IMR-90 (cell line): ENCODE measurements at regions not wholly inside any gene's neighbourhood (a gene's known extent, or its start where the extent isn't known, plus 50 kb on each side); places are given as distances from the start of the nearest gene placed in this dataset.

ENCODE experiments used
- ATAC-seq: fragments of 200-7000 bp; cut with Tn5 transposase; 2 replicates; pipeline ENCODE4 v1.9.1; 2020; ENCODE audit warnings: low read depth, mild to moderate bottlenecking, moderate library complexity
- BruUV-seq: library from RNA; stranded (reverse); fragments of 400-500 nt; replicated peaks from 2 replicates; lab custom pipeline; 2021; lab: Mats Ljungman, UMichigan
- CTCF ChIA-PET: fragments of 300-600 bp; formaldehyde crosslinking; extraction: SDS; loops from one replicate; lab custom pipeline; 2021; ENCODE audit warnings: antibody characterized with exemption; lab: Yijun Ruan, JAX
- POLR2A ChIA-PET: fragments of 300-600 bp; sonication (Branson Sonifier 250); formaldehyde crosslinking; loops from one replicate; lab custom pipeline; 2022; ENCODE audit warnings: antibody characterized with exemption; ENCODE audit not compliant: unreplicated experiment; lab: Charles Lee
- DNase-seq: peaks from one replicate; pipeline ENCODE4 v3.0.0; 2013
- H2AFZ ChIP-seq: replicated peaks from 2 replicates; pipeline ENCODE3; 2013; ENCODE audit warnings: low read length, mild to moderate bottlenecking; ENCODE audit not compliant: poor library complexity
- H2AK5ac ChIP-seq: 2 replicates; pipeline ENCODE4 v1.6.1; 2013; ENCODE audit warnings: low read depth, low read length, inconsistent platforms
- H2AK9ac ChIP-seq: replicated peaks from 2 replicates; pipeline ENCODE3; 2013; ENCODE audit warnings: mild to moderate bottlenecking, low read depth, low read length, moderate library complexity; ENCODE audit not compliant: poor library complexity
- H2BK120ac ChIP-seq: 2 replicates; pipeline ENCODE4 v1.6.1; 2013; ENCODE audit warnings: low read depth, low read length, inconsistent platforms
- H2BK15ac ChIP-seq: 3 replicates; pipeline ENCODE4 v1.6.1; 2013; ENCODE audit warnings: low read depth, low read length, inconsistent platforms
- H2BK20ac ChIP-seq: 2 replicates; pipeline ENCODE4 v1.6.1; 2013; ENCODE audit warnings: low read depth, mild to moderate bottlenecking, inconsistent platforms, low read length, moderate library complexity
- H2BK5ac ChIP-seq: 2 replicates; pipeline ENCODE4 v1.6.1; 2013; ENCODE audit warnings: mild to moderate bottlenecking, low read depth, low read length, inconsistent platforms; ENCODE audit not compliant: poor library complexity, severe bottlenecking
- H3K14ac ChIP-seq: replicated peaks from 2 replicates; pipeline ENCODE4 v1.6.1; 2013; ENCODE audit warnings: low read depth, low read length, inconsistent platforms
- H3K18ac ChIP-seq: 2 replicates; pipeline ENCODE4 v1.6.1; 2013; ENCODE audit warnings: low read depth, low read length, control low read depth
- H3K23ac ChIP-seq: 2 replicates; pipeline ENCODE4 v1.6.1; 2013; ENCODE audit warnings: low read depth, low read length, inconsistent platforms
- H3K27ac ChIP-seq: 2 replicates; pipeline ENCODE4 v1.5.1; 2013; ENCODE audit warnings: mild to moderate bottlenecking, control low read depth, low read length; ENCODE audit not compliant: insufficient read depth
- H3K27me3 ChIP-seq: 2 replicates; pipeline ENCODE4 v1.6.1; 2013; ENCODE audit warnings: low read length; ENCODE audit not compliant: control insufficient read depth, insufficient read depth
- H3K36me3 ChIP-seq: 2 replicates; pipeline ENCODE4 v1.6.1; 2013; ENCODE audit warnings: low read length, mixed read lengths; ENCODE audit not compliant: control insufficient read depth, insufficient read depth
- H3K4ac ChIP-seq: 2 replicates; pipeline ENCODE4 v1.6.1; 2013; ENCODE audit warnings: low read depth, low read length, inconsistent platforms
- H3K4me1 ChIP-seq: 2 replicates; pipeline ENCODE4 v1.6.1; 2013; ENCODE audit warnings: low read length, mixed read lengths; ENCODE audit not compliant: control insufficient read depth, insufficient read depth
- H3K4me2 ChIP-seq: 2 replicates; pipeline ENCODE4 v1.6.1; 2013; ENCODE audit warnings: low read depth, mild to moderate bottlenecking, control low read depth, low read length, moderate library complexity
- H3K4me3 ChIP-seq: 2 replicates; pipeline ENCODE4 v1.5.1; 2013; ENCODE audit warnings: low read depth, mild to moderate bottlenecking, control low read depth, low read length, moderate library complexity; ENCODE audit not compliant: insufficient read depth
- H3K56ac ChIP-seq: 2 replicates; pipeline ENCODE4 v1.6.1; 2013; ENCODE audit warnings: low read length, inconsistent platforms; ENCODE audit not compliant: insufficient read depth; ENCODE audit errors: extremely low read depth
- H3K79me1 ChIP-seq, 2 experiments: 2 replicates each; pipeline ENCODE4 v1.6.1; 2013; ENCODE audit warnings: low read length in 2 of 2, inconsistent platforms in 1 of 2, low read depth in 1 of 2
- H3K9ac ChIP-seq: 2 replicates; pipeline ENCODE4 v1.6.1; 2013; ENCODE audit warnings: low read depth, low read length, control low read depth
- H3K9me1 ChIP-seq: 2 replicates; pipeline ENCODE4 v1.6.1; 2013; ENCODE audit warnings: low read length, inconsistent platforms; ENCODE audit not compliant: insufficient read depth
- H3K9me3 ChIP-seq: 2 replicates; pipeline ENCODE4 v1.6.1; 2013; ENCODE audit warnings: low read length; ENCODE audit not compliant: control insufficient read depth, insufficient read depth
- H4K20me1 ChIP-seq: 2 replicates; pipeline ENCODE4 v1.6.1; 2013; ENCODE audit warnings: low read length, inconsistent platforms; ENCODE audit not compliant: insufficient read depth
- H4K5ac ChIP-seq: 2 replicates; pipeline ENCODE4 v1.6.1; 2013; ENCODE audit warnings: mild to moderate bottlenecking, low read depth, low read length, control low read depth
- H4K8ac ChIP-seq, 2 experiments: 2 replicates each; pipeline ENCODE4 v1.6.1; 2013; ENCODE audit warnings: low read depth in 2 of 2, low read length in 2 of 2, control low read depth in 1 of 2, inconsistent platforms in 1 of 2
- H4K91ac ChIP-seq: 2 replicates; pipeline ENCODE4 v1.6.1; 2013; ENCODE audit warnings: low read depth, low read length, inconsistent platforms; ENCODE audit not compliant: insufficient read depth
- CEBPB ChIP-seq: IDR thresholded peaks from 2 replicates; pipeline ENCODE4 v1.6.1; 2012; ENCODE audit warnings: low read depth, low read length, improper control_type of control experiment
- CHD1 ChIP-seq: IDR thresholded peaks from 2 replicates; pipeline ENCODE4 v1.6.1; 2012; ENCODE audit warnings: low read depth, low read length, improper control_type of control experiment
- FOS ChIP-seq: fragments of 150-350 bp; IDR thresholded peaks from 2 replicates; pipeline ENCODE4 v1.6.1; 2016; ENCODE audit warnings: low read depth, low read length
- MAZ ChIP-seq: IDR thresholded peaks from 2 replicates; pipeline ENCODE4 v1.6.1; 2012; ENCODE audit warnings: low read depth, mild to moderate bottlenecking, low read length, improper control_type of control experiment, moderate library complexity, borderline replicate concordance
- WGBS, 2 experiments: methylation state at CpG; one replicate each; pipeline versions ENCODE4 v1.1.5 to v1.1.7; 2013; ENCODE audit warnings: missing lambda C conversion rate in 2 of 2; ENCODE audit not compliant: insufficient read length in 1 of 2; ENCODE audit errors: extremely low coverage in 2 of 2; 5-methylcytosine and 5-hydroxymethylcytosine counted together
- dilution Hi-C: fragments of 300-500 bp; cut with HindIII; formaldehyde crosslinking; loops from one replicate; pipeline ENCODE4 v1.14.3; 2018; ENCODE audit warnings: low sequenced_read_pairs; ENCODE audit not compliant: unreplicated experiment
- in situ Hi-C: fragments of 300-500 bp; cut with MboI; formaldehyde crosslinking; loops from 3 replicates; pipeline ENCODE4 v1.14.3; 2019; ENCODE audit warnings: low sequenced_read_pairs, inconsistent platforms, mixed read lengths
- intact Hi-C: fragments of 100-400 bp; cut with micrococcal nuclease; formaldehyde crosslinking; loops from 2 replicates; pipeline ENCODE4 v1.10.0; 2022
- TF ChIP-seq, protein P1 (sequence below): conservative IDR thresholded peaks from 2 replicates; pipeline ENCODE4 v1.5.1; 2012; ENCODE audit warnings: mild to moderate bottlenecking, low read depth, low read length, improper control_type of control experiment

DNA sequence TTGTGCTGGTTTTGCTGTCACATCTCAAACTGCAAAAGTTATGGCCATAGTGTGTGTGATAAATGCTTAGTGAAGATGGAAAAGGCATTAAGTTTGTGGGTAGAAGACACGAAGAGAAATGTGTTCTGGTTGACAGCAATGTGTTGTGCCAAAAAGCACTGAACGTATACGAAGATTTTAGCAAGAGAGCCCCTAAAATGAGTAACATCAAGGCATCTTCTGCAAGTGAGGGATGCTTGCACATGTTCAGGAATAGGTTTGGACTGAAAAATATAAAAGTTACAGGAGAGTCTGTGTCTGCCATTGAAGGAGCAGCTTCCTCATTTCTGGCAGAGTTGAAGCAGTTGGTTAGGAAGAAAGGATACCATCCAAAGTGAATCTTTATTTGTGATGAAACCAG is 167.1 kb downstream of the ADAMTS15 start:
- Histone ChIP-seq H2BK120ac (no peak overlapping the region), H3K27me3 (no peaks in the 10 kb centered on the region), H2BK20ac (no peak overlapping the region), H4K91ac (no peak overlapping the region), H3K27ac (no peak overlapping the region), H2AK9ac (no peak overlapping the region), H2BK5ac (no peak overlapping the region), H3K56ac (no peak overlapping the region), H2BK15ac (no peak overlapping the region; the same call in 2 of the 3 replicates), H3K14ac (no peak overlapping the region), H3K23ac (no peak overlapping the region), H2AFZ (no peak overlapping the region), H3K9me1 (peaks cover 18% of the 10 kb centered on the region), H3K36me3 (no peaks in the 10 kb centered on the region), H3K4me3 (no peak overlapping the region), H4K8ac (no peak overlapping the region), H3K9me3 (peaks cover 3% of the 10 kb centered on the region), H4K20me1 (no peaks in the 10 kb centered on the region), H3K4ac (no peak overlapping the region), H3K4me1 (peaks cover 15% of the 10 kb centered on the region), H4K5ac (no peak overlapping the region), H2AK5ac (no peak overlapping the region), H3K18ac (no peak overlapping the region), H3K4me2 (no peak overlapping the region), H3K9ac (no peak overlapping the region), H3K79me1 (no peaks in the 10 kb centered on the region)
- intact Hi-C loops, result no loop called here
- no TSS peak for BruUV-seq
- WGBS, 2 experiments, result 72% methylated on average over 3 of the region's 3 CpGs; no CpG with 5 or more reads in 1 of the 2 experiments
- TF ChIP-seq MAZ, result no peak
- TF ChIP-seq CEBPB, result no peak
- TF ChIP-seq FOS, result no peak
- TF ChIP-seq, protein P1, sequence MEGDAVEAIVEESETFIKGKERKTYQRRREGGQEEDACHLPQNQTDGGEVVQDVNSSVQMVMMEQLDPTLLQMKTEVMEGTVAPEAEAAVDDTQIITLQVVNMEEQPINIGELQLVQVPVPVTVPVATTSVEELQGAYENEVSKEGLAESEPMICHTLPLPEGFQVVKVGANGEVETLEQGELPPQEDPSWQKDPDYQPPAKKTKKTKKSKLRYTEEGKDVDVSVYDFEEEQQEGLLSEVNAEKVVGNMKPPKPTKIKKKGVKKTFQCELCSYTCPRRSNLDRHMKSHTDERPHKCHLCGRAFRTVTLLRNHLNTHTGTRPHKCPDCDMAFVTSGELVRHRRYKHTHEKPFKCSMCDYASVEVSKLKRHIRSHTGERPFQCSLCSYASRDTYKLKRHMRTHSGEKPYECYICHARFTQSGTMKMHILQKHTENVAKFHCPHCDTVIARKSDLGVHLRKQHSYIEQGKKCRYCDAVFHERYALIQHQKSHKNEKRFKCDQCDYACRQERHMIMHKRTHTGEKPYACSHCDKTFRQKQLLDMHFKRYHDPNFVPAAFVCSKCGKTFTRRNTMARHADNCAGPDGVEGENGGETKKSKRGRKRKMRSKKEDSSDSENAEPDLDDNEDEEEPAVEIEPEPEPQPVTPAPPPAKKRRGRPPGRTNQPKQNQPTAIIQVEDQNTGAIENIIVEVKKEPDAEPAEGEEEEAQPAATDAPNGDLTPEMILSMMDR, result no peak
- no peak for TF ChIP-seq CHD1
- ATAC-seq (no peak), DNase-seq (no peak)
- ChIA-PET CTCF (no interaction called here), POLR2A (no interaction called here)
- in situ Hi-C loops, result no loop called here
- dilution Hi-C loops, result no loop called here
